Psoas muscle (tissue), 7 donors: ENCODE measurements at regions not wholly inside any gene's neighbourhood (a gene's known extent, or its start where the extent isn't known, plus 50 kb on each side); places are given as distances from the start of the nearest gene placed in this dataset.
"Not testable (repeated sequence)": the region's sequence is repeated elsewhere in the genome, so short reads cannot be mapped to it uniquely, and the experiment has no call there.

Experiments
- ATAC-seq, 4 donors: fragments of 200-7000 bp; cut with Tn5 transposase; one replicate each; pipeline ENCODE4 v1.9.1; 2020; ENCODE audit warnings: moderate library complexity in 3 of 4, mild to moderate bottlenecking in 2 of 4
- DNase-seq, 2 donors: peaks; one replicate each; pipeline ENCODE4 v3.0.0-alpha.2; 2020
- H3K27ac ChIP-seq: fragments of 200-600 bp; one replicate; pipeline ENCODE4 v1.8.0; 2022
- H3K27me3 ChIP-seq, 3 donors: fragments of 200-600 bp in 1 of 3; one replicate each; pipeline versions ENCODE4 v1.6.1 to v1.8.0; 2013 to 2022; ENCODE audit warnings: low read length in 2 of 3, mild to moderate bottlenecking in 2 of 3, moderate library complexity in 1 of 3; ENCODE audit not compliant: insufficient read depth in 3 of 3
- H3K36me3 ChIP-seq, 2 donors: fragments of 200-600 bp in 1 of 2; one replicate each; pipeline versions ENCODE4 v1.6.1 to v1.8.0; 2013 to 2022; ENCODE audit warnings: low read depth in 1 of 2, mild to moderate bottlenecking in 1 of 2, moderate library complexity in 1 of 2; ENCODE audit not compliant: insufficient read depth in 1 of 2
- H3K4me1 ChIP-seq: fragments of 200-600 bp; one replicate; pipeline ENCODE4 v1.8.0; 2022
- H3K4me3 ChIP-seq: fragments of 200-600 bp; one replicate; pipeline ENCODE4 v1.8.0; 2022; ENCODE audit warnings: mild to moderate bottlenecking
- H3K9me3 ChIP-seq: fragments of 200-600 bp; one replicate; pipeline ENCODE4 v1.8.0; 2022
- WGBS, 3 donors: extraction: QIAGEN DNeasy Blood & Tissue Kit; methylation state at CpG; one replicate each; pipeline versions ENCODE4 v1.1.6 to v1.1.7; 2013; 5-methylcytosine and 5-hydroxymethylcytosine counted together
- intact Hi-C, 2 donors: fragments of 100-400 bp; cut with DNase I; formaldehyde crosslinking; loops; one replicate each; pipeline versions ENCODE4 v1.11.0 to v1.14.2; 2022
- TF ChIP-seq, protein P1 (sequence below): fragments of 200-600 bp; IDR thresholded peaks from one replicate; pipeline ENCODE4 v1.8.0; 2022; ENCODE audit warnings: antibody characterized with exemption
- donor health status: healthy with polysubstance abuse.
- donor health status: DM: no; HTN: no; CAD: no; lungs with moderate emphysema.
- donor health status: Bipolar disorder and iron deficiency.
- donor health status: healthy.
- donor health status: DM: yes; HTN: yes; CAD: no.
- donor health status: DM: no; HTN: no; CAD: no.
- donor health status: DM: yes; HTN: yes; CAD: no.

- Histone ChIP-seq H3K4me1 (no peaks in the 10 kb centered on the region), H3K9me3 (no peaks in the 10 kb centered on the region), H3K4me3 (no peak overlapping the region), H3K27ac (no peak overlapping the region), H3K27me3 (no peaks in the 10 kb centered on the region), H3K36me3 (no peaks in the 10 kb centered on the region)
- 86 to 91% (median 90%) methylated on average over 4 of the region's 4 CpGs for WGBS, 3 donors
- DNase-seq (no peak), ATAC-seq (no peak)
- TF ChIP-seq, protein P1, sequence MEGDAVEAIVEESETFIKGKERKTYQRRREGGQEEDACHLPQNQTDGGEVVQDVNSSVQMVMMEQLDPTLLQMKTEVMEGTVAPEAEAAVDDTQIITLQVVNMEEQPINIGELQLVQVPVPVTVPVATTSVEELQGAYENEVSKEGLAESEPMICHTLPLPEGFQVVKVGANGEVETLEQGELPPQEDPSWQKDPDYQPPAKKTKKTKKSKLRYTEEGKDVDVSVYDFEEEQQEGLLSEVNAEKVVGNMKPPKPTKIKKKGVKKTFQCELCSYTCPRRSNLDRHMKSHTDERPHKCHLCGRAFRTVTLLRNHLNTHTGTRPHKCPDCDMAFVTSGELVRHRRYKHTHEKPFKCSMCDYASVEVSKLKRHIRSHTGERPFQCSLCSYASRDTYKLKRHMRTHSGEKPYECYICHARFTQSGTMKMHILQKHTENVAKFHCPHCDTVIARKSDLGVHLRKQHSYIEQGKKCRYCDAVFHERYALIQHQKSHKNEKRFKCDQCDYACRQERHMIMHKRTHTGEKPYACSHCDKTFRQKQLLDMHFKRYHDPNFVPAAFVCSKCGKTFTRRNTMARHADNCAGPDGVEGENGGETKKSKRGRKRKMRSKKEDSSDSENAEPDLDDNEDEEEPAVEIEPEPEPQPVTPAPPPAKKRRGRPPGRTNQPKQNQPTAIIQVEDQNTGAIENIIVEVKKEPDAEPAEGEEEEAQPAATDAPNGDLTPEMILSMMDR, result no peak
- intact Hi-C loops, result no loop called here
These were observed 178.6 kb downstream of the TBX15 start for GRCh38 chr1:118809586-118809985.

- not testable (repeated sequence) for H3K4me1 ChIP-seq
These were observed 185.0 kb downstream of the TBX15 start for GRCh38 chr1:118803128-118803527.

DNA sequence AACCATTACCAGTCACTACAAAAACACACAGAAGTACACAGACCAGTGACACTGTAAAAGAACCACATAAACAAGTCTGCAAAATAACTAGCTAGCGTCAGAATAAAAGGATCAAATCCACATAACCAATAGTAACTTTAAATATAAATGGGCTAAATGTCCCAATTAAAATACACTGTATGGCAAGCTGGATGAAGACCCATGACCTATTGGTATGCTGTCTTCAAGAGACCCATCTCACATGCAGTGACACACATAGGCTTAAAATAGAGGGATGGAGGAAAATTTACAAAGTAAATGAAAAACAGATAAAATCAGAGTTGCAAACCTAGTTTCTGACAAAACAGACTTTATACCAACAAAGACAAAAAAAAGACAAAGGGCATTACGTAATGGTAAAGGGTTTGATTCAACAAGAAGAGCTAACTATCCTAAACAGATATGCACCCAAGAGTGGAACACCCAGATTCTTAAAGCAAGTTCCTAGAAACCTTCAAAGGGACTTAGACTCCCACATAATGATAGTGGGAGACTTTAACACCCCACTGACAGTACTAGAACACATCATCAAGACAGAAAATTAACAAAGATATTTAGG lies 196.9 kb downstream of the TBX15 start:
- Histone ChIP-seq H3K4me1 (no peaks in the 10 kb centered on the region), H3K27me3 (no peaks in the 10 kb centered on the region), H3K9me3 (peaks cover 26% of the 10 kb centered on the region), H3K4me3 (no peak overlapping the region), H3K36me3 (no peaks in the 10 kb centered on the region), H3K27ac (no peak overlapping the region)
- TF ChIP-seq, protein P1, result no peak
- ATAC-seq (no peak), DNase-seq (no peak)
- WGBS, 3 donors, result 43 to 50% (median 48%) methylated on average over 2 of the region's 2 CpGs
- intact Hi-C loops, result no loop called here

More at GRCh38 chr1:118803128-118803527, 185.0 kb downstream of the TBX15 start:
- H3K9me3 ChIP-seq, H3K36me3 ChIP-seq, DNase-seq, H3K4me3 ChIP-seq, H3K27me3 ChIP-seq, H3K27ac ChIP-seq, ATAC-seq, intact Hi-C loops: not testable (repeated sequence)
- 81 to 91% (median 86%) methylated on average over 5 of the region's 5 CpGs for WGBS, 3 donors

DNA sequence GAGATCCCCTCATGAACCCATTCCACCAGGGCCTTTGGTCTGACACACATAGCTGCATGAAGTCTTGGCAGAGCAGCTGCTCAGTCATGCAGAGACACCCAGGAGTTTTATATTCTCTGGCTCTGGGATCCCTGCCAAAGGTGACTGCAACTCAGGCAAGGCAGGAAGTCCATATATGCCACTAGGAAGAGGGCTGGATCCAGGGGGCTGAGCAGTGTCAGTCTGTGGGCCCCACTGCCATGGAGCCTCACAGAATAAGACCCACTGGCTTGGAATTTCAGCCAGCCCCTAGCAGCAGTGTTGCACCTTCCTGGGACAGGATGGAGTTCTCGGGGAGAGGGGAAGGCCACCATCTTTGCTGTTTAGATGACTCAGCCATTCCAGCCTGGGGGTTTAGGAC lies 199.7 kb downstream of the TBX15 start:
- 82 to 91% (median 87%) methylated on average over 1 of the region's 1 CpG for WGBS, 3 donors
- Histone ChIP-seq H3K27ac (no peak overlapping the region), H3K27me3 (no peaks in the 10 kb centered on the region), H3K9me3 (peaks cover 26% of the 10 kb centered on the region), H3K4me1 (no peaks in the 10 kb centered on the region), H3K36me3 (no peaks in the 10 kb centered on the region), H3K4me3 (no peak overlapping the region)
- TF ChIP-seq, protein P1, result no peak
- no peak for DNase-seq
- ATAC-seq, result peak; percentile 54 to 84 (median 62)
- intact Hi-C loops, result no loop called here

DNA sequence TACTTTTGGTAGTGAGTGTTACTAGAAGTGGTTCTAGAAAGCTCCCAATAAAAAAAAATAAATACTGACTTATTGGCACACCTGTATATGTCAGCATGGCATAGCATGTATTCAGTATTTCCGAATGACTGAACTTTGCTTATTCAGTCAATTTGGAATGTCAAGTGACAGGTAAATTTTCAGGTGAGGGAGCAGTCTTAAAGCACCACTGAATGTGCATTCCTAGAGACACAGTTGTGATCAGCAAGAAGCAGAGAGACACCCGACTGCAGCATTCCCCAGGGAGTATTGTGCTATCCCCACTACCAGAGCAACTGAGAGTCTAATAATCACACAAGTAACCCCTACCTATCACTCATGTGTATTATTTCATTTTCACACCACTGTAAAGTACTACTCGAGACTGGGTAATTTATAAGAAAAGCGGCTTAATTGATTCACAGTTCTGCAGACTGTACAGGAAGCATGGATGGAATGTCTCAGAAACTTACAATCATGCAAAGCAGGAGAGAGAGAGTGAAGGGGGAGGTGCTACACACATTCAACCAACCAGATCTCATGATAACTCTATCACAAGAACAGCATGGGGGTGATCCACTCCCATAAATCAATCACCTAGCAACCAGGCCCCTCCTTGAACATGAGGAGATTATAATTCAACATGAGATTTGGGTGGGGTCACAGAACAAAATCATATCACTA lies 201.5 kb downstream of the TBX15 start:
- WGBS, 3 donors, result 84 to 87% (median 86%) methylated on average over 4 of the region's 4 CpGs
- ATAC-seq (no peak), DNase-seq (no peak)
- Histone ChIP-seq H3K27me3 (no peaks in the 10 kb centered on the region), H3K36me3 (no peaks in the 10 kb centered on the region), H3K27ac (no peak overlapping the region), H3K4me3 (no peak overlapping the region), H3K9me3 (peaks cover 22% of the 10 kb centered on the region), H3K4me1 (no peaks in the 10 kb centered on the region)
- intact Hi-C loops, result no loop called here
- TF ChIP-seq, protein P1, result no peak
